ENCODE measurements at regions not wholly inside any gene's neighbourhood (a gene's known extent, or its start where the extent isn't known, plus 50 kb on each side); places are given as distances from the start of the nearest gene placed in this dataset.

DNA sequence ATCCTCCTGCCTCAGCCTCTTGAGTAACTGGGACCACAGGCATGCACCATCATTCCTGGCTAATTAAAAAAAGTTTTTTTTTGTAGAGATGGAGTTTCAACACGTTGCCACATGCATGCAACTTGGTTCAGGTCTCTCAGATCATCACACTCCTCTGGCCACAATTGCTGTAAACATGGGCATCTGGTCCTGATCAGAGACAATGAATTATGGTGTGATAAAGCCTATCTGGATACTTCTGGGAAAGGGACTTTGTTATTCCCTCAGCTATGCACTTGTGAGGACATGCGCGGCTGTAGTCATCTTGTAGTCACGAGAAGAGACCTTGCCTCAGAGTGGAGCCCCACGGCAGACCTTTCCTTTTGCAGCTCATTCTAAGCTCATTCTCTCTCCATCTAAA is 210.9 kb upstream of the ZFP64 start:
- TF ChIP-seq CTCF (IDR thresholded peaks at IDR 0.05) (no peak), EZH2 (IDR thresholded peaks at IDR 0.05) (no peak), EZH2phosphoT487 (IDR thresholded peaks at IDR 0.05) (no peak)
